ENCODE measurements at regions not wholly inside any gene's neighbourhood (a gene's known extent, or its start where the extent isn't known, plus 50 kb on each side); places are given as distances from the start of the nearest gene placed in this dataset.

GRCh38 chr5:2432076-2432920 lies 319.2 kb downstream of the IRX2 start:
- ATAC-seq (ENCODE audit: insufficient number of reproducible peaks, low FRiP score, low read depth) (no peak), DNase-seq (ENCODE audit: low spot score) (no peak)
- Histone ChIP-seq H3K4me1 (ENCODE audit: control insufficient read depth in 1 of 2, low read depth in 2 of 2) (no peaks in the 10 kb centered on the region), H3K27ac (no peak overlapping the region), H3K36me3 (no peaks in the 10 kb centered on the region), H3K9me3 (no peaks in the 10 kb centered on the region), H3K4me3 (no peak overlapping the region), H3K27me3 (replicated peaks; ENCODE audit: insufficient read depth) (no peaks in the 10 kb centered on the region)
- no peak for TF ChIP-seq CTCF (IDR thresholded peaks at IDR 0.05)

GRCh38 chr5:2430606-2431005 lies 320.9 kb downstream of the IRX2 start:
- TF ChIP-seq CTCF (IDR thresholded peaks at IDR 0.05), result no peak
- Histone ChIP-seq H3K36me3 (no peaks in the 10 kb centered on the region), H3K4me1 (ENCODE audit: control insufficient read depth in 1 of 2, low read depth in 2 of 2) (no peaks in the 10 kb centered on the region), H3K27me3 (replicated peaks; ENCODE audit: insufficient read depth) (no peaks in the 10 kb centered on the region), H3K9me3 (no peaks in the 10 kb centered on the region), H3K4me3 (no peak overlapping the region), H3K27ac (no peak overlapping the region)
- DNase-seq (ENCODE audit: low spot score), result no peak
- no peak for ATAC-seq (ENCODE audit: insufficient number of reproducible peaks, low FRiP score, low read depth)

GRCh38 chr5:2427983-2428382 lies 323.5 kb downstream of the IRX2 start:
- no peaks in the 10 kb centered on the region for H3K27me3 ChIP-seq (replicated peaks; ENCODE audit: insufficient read depth)
- H3K4me3 ChIP-seq, result no peak overlapping the region
- ATAC-seq (ENCODE audit: insufficient number of reproducible peaks, low FRiP score, low read depth) (no peak), DNase-seq (ENCODE audit: low spot score) (no peak)
- no peak for TF ChIP-seq CTCF (IDR thresholded peaks at IDR 0.05)
- no peaks in the 10 kb centered on the region for H3K36me3 ChIP-seq
- no peaks in the 10 kb centered on the region for H3K4me1 ChIP-seq (ENCODE audit: control insufficient read depth in 1 of 2, low read depth in 2 of 2)
- no peak overlapping the region for H3K27ac ChIP-seq
- H3K9me3 ChIP-seq, result peaks cover 2% of the 10 kb centered on the region

GRCh38 chr5:2423634-2424033 lies 327.8 kb downstream of the IRX2 start:
- ATAC-seq (ENCODE audit: insufficient number of reproducible peaks, low FRiP score, low read depth), result no peak
- H3K27ac ChIP-seq, result no peak overlapping the region
- H3K27me3 ChIP-seq (replicated peaks; ENCODE audit: insufficient read depth), result no peaks in the 10 kb centered on the region
- no peak for DNase-seq (ENCODE audit: low spot score)
- H3K4me1 ChIP-seq (ENCODE audit: control insufficient read depth in 1 of 2, low read depth in 2 of 2), result no peaks in the 10 kb centered on the region
- no peaks in the 10 kb centered on the region for H3K36me3 ChIP-seq
- H3K9me3 ChIP-seq, result peaks cover 2% of the 10 kb centered on the region
- TF ChIP-seq CTCF (IDR thresholded peaks at IDR 0.05), result no peak
- H3K4me3 ChIP-seq, result no peak overlapping the region

- no peak for TF ChIP-seq CTCF (IDR thresholded peaks at IDR 0.05)
- DNase-seq (ENCODE audit: low spot score) (no peak), ATAC-seq (ENCODE audit: insufficient number of reproducible peaks, low FRiP score, low read depth) (no peak)
These were observed 334.2 kb downstream of the IRX2 start for GRCh38 chr5:2417301-2417700.

More at GRCh38 chr5:2417301-2417700, 334.2 kb downstream of the IRX2 start:
- H3K27me3 ChIP-seq (replicated peaks; ENCODE audit: insufficient read depth), result no peaks in the 10 kb centered on the region
- no peak overlapping the region for H3K4me3 ChIP-seq
- H3K36me3 ChIP-seq, result no peaks in the 10 kb centered on the region
- no peak overlapping the region for H3K27ac ChIP-seq
- H3K9me3 ChIP-seq, result no peaks in the 10 kb centered on the region
- H3K4me1 ChIP-seq (ENCODE audit: control insufficient read depth in 1 of 2, low read depth in 2 of 2), result no peaks in the 10 kb centered on the region
